Left kidney (tissue), 1 donor: ENCODE measurements at regions not wholly inside any gene's neighbourhood (a gene's known extent, or its start where the extent isn't known, plus 50 kb on each side); places are given as distances from the start of the nearest gene placed in this dataset.
"Not testable (repeated sequence)": the region's sequence is repeated elsewhere in the genome, so short reads cannot be mapped to it uniquely, and the experiment has no call there.

Experiments
- DNase-seq: peaks from one replicate; pipeline ENCODE4 v3.0.0-alpha.2; 2013

GRCh38 chr9:67635067-67635466 is 223.7 kb upstream of the ANKRD20A1 start:
- not testable (repeated sequence) for DNase-seq

GRCh38 chr9:67611900-67612299 is 246.8 kb upstream of the ANKRD20A1 start:
- DNase-seq: not testable (repeated sequence)

GRCh38 chr9:67609872-67610271 is 248.9 kb upstream of the ANKRD20A1 start:
- not testable (repeated sequence) for DNase-seq

GRCh38 chr9:67609435-67609834 is 249.3 kb upstream of the ANKRD20A1 start:
- DNase-seq: not testable (repeated sequence)

GRCh38 chr9:67605113-67605512 is 253.6 kb upstream of the ANKRD20A1 start:
- not testable (repeated sequence) for DNase-seq

GRCh38 chr9:67603609-67604008 is 255.1 kb upstream of the ANKRD20A1 start:
- DNase-seq: not testable (repeated sequence)

GRCh38 chr9:67592424-67592823 is 266.3 kb upstream of the ANKRD20A1 start:
- not testable (repeated sequence) for DNase-seq

GRCh38 chr9:67555874-67556273 is 302.9 kb upstream of the ANKRD20A1 start:
- not testable (repeated sequence) for DNase-seq

GRCh38 chr9:67550044-67550443 is 308.7 kb upstream of the ANKRD20A1 start:
- not testable (repeated sequence) for DNase-seq

GRCh38 chr9:67529834-67530233 is 328.9 kb upstream of the ANKRD20A1 start:
- DNase-seq: not testable (repeated sequence)

GRCh38 chr9:67516938-67517337 is 341.8 kb upstream of the ANKRD20A1 start:
- DNase-seq: not testable (repeated sequence)

- not testable (repeated sequence) for DNase-seq
These were observed 344.1 kb upstream of the ANKRD20A1 start for GRCh38 chr9:67514587-67514986.

GRCh38 chr9:67503728-67504369 is 354.9 kb upstream of the ANKRD20A1 start:
- DNase-seq: not testable (repeated sequence)

- not testable (repeated sequence) for DNase-seq
These were observed 366.7 kb upstream of the ANKRD20A1 start for GRCh38 chr9:67492028-67492427.

- DNase-seq: not testable (repeated sequence)
These were observed 381.3 kb upstream of the ANKRD20A1 start for GRCh38 chr9:67477465-67477864.

GRCh38 chr9:67470739-67471138 is 388.0 kb upstream of the ANKRD20A1 start:
- DNase-seq: not testable (repeated sequence)

- DNase-seq: not testable (repeated sequence)
These were observed 390.4 kb upstream of the ANKRD20A1 start for GRCh38 chr9:67468326-67468725.

- DNase-seq: not testable (repeated sequence)
These were observed 396.7 kb upstream of the ANKRD20A1 start for GRCh38 chr9:67461796-67462757.

GRCh38 chr9:67452941-67453340 is 405.8 kb upstream of the ANKRD20A1 start:
- DNase-seq: not testable (repeated sequence)

GRCh38 chr9:67442313-67442712 is 416.4 kb upstream of the ANKRD20A1 start:
- not testable (repeated sequence) for DNase-seq

- DNase-seq: not testable (repeated sequence)
These were observed 421.7 kb upstream of the ANKRD20A1 start for GRCh38 chr9:67437011-67437410.

- not testable (repeated sequence) for DNase-seq
These were observed 432.5 kb upstream of the SPATA31A3 start for GRCh38 chr9:67424881-67425280.
